ENCODE measurements at regions not wholly inside any gene's neighbourhood (a gene's known extent, or its start where the extent isn't known, plus 50 kb on each side); places are given as distances from the start of the nearest gene placed in this dataset.

DNA sequence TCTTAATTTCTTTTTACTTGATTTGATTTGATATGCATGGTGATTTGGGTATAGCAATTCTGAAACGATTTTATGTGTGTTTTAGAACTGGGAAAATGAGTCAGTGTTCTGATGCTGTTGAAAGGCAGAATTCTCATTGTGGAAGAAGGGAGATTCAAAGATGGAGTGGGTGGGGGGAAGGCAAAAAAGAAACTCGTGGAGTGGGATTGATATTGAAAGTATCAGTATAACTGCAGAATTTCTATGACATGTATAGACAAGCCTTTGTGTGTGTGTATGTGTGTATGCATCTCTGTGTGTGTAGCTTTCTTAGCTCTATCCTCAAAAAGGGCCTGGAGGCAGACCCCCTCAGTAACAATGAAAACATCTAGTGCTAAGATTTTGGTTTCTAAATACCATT, 184.3 kb upstream of the OLIG3 start:
- no peak for TF ChIP-seq CTCF (IDR thresholded peaks at IDR 0.05)
- no peak for TF ChIP-seq POLR2AphosphoS5 (IDR thresholded peaks at IDR 0.05)

Measured in gastroesophageal sphincter (tissue), 3 donors.